GM03348 (cell line): ENCODE measurements at regions not wholly inside any gene's neighbourhood (a gene's known extent, or its start where the extent isn't known, plus 50 kb on each side); places are given as distances from the start of the nearest gene placed in this dataset.

Experiments
- DNase-seq: peaks from one replicate; pipeline ENCODE4 v3.0.0; 2012; ENCODE audit warnings: low spot score

- no peak for DNase-seq
Measured at GRCh38 chr12:126512916-126513913, 1448.0 kb downstream of the AACS start.

- DNase-seq = no peak
Measured at GRCh38 chr12:126518596-126519200, 1453.5 kb downstream of the AACS start.

GRCh38 chr12:126519833-126520232 is 1454.6 kb downstream of the AACS start:
- DNase-seq = no peak

- no peak for DNase-seq
Measured at GRCh38 chr12:126523891-126524290, 1458.7 kb downstream of the AACS start.

DNA sequence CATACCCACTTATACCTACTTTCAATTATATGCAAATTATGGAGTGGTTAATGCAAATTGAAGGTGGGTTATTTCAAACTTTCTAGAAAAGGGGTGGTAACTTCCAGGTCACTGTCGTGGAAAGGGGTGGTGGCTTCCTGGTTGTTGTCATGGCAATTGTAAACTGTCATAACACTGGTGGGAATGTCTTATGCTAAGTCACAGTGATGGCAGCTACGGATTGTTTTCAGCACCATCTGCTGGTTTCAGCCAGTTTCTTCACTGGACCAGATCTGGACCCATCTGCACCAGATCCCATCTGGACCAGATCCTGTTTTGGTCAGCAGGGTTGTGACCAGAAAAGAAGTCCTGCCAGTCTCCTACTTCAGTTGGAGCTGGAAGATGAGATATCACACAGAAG is 1469.3 kb downstream of the AACS start:
- no peak for DNase-seq

- DNase-seq = no peak
Measured at GRCh38 chr12:126534942-126535341, 1469.7 kb downstream of the AACS start.

GRCh38 chr12:126535971-126536370 is 1470.7 kb downstream of the AACS start:
- no peak for DNase-seq

GRCh38 chr12:126537961-126538530 is 1472.8 kb downstream of the AACS start:
- no peak for DNase-seq

GRCh38 chr12:126538888-126539287 is 1473.7 kb downstream of the AACS start:
- no peak for DNase-seq

- no peak for DNase-seq
Measured at GRCh38 chr12:126545411-126545810, 1480.2 kb downstream of the AACS start.

GRCh38 chr12:126547905-126548304 is 1482.7 kb downstream of the AACS start:
- no peak for DNase-seq

DNA sequence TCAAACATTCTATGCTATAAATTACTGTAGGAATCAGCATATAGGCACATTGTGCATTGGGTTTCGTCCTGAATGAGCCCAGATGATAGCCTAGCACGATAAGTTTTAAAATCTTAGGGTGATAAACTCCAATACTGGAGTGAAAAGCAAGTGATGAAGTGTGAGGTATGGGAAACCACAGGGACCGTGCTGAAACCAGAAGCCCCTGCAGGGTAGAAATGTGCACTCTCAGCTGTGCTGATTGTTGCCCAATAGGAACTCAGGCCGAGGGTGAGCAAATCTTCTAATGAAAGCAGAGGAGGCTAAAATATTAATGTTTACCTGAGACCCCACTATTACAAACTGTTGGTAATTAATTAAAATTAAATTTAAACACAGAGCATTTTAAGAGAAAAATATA is 1486.6 kb downstream of the AACS start:
- DNase-seq = no peak

- no peak for DNase-seq
Measured at GRCh38 chr12:126554625-126555024, 1489.4 kb downstream of the AACS start.

GRCh38 chr12:126557659-126558058 is 1492.4 kb downstream of the AACS start:
- no peak for DNase-seq

- DNase-seq = no peak
Measured at GRCh38 chr12:126558219-126558618, 1493.0 kb downstream of the AACS start.

GRCh38 chr12:126558810-126559209 is 1493.6 kb downstream of the AACS start:
- no peak for DNase-seq

- DNase-seq = no peak
Measured at GRCh38 chr12:126567016-126567415, 1501.8 kb downstream of the AACS start.

GRCh38 chr12:126569706-126570105 is 1504.5 kb downstream of the AACS start:
- no peak for DNase-seq

- no peak for DNase-seq
Measured at GRCh38 chr12:126570566-126570965, 1505.3 kb downstream of the AACS start.

GRCh38 chr12:126572170-126572569 is 1506.9 kb downstream of the AACS start:
- no peak for DNase-seq

- DNase-seq = no peak
Measured at GRCh38 chr12:126581655-126582054, 1516.4 kb downstream of the AACS start.

DNA sequence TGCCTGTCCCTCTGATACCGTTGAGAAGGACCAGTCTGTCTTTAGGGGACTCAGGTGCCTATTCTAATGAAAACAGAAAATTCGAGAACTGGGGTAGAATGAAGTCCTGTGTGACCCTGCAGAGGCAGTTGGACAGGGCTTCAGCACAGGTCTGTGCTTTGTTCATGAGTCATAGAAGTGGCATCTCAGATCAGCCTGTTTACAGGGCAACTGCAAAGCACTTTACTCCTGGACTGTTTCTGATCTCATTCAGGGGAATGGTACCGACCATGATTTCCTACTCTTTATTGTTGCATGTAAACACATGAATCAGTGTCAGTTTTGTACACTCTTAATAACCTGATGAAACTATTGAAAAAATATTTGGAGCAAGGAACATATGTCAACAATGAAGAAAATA is 1517.0 kb downstream of the AACS start:
- DNase-seq = no peak
